Stimulated activated CD4-positive, alpha-beta T cell treated with anti-CD3 and anti-CD28 coated beads, Interleukin-4, amount 100 ng/mL, for 1 hour (primary cell): ENCODE measurements at regions not wholly inside any gene's neighbourhood (a gene's known extent, or its start where the extent isn't known, plus 50 kb on each side); places are given as distances from the start of the nearest gene placed in this dataset.
"Not testable (repeated sequence)": the region's sequence is repeated elsewhere in the genome, so short reads cannot be mapped to it uniquely, and the experiment has no call there.

Experiments
- DNase-seq: peaks from one replicate; pipeline ENCODE4 v3.0.0-alpha.2; 2020

DNA sequence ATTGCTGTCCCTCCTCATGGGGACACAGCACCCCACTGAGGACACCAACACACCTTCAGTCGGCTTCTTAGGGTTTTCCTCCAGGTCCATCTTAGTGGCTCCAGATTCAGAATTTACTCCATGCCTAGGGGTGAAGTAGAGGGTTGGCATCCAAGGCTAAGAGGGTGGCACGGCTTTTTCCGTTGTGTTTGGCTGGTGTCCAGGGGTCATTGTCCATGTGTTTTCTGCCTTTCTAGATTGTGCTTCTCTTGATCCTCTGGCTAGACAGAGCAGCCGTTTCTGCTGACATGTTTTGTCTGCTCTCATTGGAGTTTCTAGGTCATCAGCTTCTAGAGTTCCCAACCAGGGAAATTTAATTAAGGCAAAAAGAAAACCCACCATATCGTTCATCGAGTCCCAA lies 291.6 kb upstream of the CELF2 start:
- no peak for DNase-seq

DNA sequence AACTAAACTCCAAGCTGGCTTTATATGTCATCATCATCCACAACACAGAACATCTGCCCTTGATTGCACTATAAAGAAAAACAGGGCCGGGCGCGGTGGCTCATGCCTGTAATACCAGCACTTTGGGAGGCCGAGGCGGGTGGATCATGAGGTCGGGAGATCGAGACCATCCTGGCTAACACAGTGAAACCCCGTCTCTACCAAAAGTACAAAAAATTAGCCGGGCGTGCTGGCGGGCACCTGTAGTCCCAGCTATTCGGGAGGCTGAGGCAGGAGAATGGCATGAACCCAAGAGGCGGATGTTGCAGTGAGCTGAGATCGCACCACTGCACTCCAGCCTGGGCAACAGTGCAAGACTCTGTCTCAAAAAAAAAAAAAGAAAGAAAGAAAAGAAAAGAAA lies 290.3 kb upstream of the CELF2 start:
- DNase-seq: not testable (repeated sequence)

DNA sequence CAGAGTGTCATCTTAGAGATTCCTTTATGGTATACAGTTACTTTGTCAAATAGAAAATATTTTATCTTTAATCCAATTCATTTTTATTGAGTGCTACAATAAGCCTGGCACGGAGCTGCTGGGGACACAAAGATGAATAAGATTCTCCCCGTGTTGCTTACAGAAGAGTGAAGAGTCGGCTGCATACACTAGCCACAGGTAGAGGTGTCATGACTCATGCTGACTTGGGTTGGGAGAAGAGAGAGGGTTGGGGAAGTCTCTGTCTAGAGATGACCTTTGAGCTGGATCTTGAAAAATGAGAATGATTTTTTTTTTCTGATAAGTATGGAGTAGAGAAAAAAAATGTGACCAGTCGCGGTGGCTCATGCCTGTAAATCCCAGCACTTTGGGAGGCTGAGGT lies 289.9 kb upstream of the CELF2 start:
- DNase-seq: no peak

DNA sequence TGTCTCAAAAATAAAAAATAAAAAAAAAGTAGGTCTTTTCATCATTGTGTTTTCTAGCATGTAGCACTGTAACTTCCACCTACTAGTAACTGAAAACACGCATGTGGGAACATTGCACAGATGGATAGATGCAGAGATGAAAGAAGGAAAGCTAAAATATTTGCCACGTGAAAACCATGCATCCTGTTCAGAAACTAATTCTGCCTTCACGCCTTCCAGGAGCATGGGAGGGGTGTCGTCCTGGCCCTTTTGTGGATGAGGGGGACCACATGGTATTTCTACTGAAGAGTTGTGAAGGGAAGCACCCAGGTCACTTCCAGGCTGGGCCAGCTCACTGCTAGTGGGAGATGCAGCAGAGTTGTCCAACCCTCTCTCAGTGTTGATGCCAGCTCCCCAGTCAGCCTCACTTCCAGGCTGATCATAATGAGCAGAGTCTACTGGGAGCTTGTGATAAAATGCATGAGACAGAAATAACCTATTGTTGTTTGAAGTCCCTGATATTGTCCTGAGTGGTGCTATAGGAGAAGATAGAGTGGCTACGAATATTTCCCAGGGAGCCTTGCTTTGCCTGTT lies 287.1 kb upstream of the CELF2 start:
- DNase-seq: no peak

DNA sequence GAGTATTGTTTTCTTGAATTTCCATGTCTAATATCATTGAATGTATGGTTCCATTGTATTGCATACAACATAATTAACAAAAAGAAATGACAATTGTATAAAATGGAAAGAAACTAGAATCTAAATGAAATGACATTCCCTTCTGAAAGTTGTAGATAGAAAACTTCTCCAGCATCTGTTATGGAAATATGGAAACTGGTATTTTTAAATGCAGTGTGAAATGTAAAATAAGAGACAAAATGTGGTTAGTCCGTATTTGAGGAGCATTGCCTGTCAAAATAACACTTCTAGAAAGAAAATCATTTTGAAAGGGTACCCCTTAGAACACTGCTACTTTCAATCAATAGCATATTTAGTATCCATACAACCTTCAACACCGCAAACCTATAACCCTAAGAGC lies 286.3 kb upstream of the CELF2 start:
- DNase-seq: no peak

DNA sequence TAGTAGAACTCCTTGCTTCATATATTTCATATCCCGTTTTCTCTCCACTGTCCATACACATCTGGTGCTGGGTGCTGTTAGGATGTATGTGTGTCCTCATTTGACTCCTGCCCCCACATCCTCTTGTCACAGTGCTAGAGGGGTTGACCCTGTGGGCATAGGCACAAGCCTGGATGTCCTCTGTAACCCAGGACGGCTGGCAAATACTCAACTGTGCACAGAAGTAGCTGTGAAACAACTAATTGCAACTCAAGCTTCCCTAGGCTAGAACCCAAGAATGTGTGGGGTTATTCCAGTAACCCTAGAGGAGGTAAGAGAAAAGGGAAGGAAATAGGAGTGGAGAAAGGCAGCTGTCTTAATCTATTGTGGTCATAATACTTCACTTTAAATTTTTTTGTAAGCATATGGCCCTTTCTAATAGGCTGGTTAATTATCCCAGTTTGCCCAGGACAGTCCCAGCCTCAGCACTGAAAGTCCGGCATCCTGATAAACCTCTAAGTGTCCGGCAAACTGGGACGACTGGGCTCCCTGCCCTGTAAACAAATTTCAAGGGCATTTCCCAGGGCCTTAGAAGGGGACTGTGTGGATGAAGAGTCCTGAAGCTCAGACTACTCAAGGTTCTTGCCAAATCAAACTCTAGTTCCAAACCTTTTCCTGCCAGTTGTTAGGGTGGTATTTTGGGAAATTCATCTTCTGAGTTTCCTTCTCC lies 283.2 kb upstream of the CELF2 start:
- no peak for DNase-seq

DNA sequence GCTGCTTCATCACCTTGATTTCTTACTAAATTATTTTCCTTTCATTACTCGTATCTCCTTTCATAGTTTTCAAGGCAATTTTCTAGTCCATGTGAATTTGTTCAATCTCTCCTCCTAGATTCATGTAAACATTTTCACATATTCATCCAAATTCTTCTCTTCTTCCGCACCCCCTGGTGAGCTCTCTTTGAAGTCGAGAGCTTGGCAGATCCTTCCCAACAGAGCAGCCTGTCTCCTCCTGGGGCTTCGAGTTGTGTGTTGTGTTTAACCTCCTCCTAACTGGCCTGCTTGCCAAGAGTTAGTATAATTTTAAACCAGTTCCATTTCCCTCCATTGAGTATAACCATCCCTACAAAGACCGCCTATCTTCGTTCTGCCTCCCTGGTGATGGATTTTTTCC lies 272.4 kb upstream of the CELF2 start:
- no peak for DNase-seq

DNA sequence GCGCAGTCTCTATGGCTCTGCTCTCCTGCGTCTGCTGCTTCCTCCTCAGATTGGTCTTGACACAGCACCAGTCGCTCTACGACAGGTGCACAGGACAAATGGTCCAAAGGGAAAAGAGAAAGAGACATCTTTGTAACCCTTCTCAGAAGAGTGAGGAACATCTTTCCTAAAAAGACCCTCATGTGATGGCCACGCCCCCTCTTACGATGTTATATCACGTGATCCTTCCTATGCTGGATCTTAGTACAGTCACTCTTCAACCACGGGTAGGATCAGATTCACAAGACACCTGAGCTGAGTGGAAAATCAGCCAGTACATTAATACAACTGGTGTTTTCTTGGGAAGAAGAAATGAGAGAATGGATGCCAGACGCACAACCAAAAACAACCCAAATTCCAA lies 262.2 kb upstream of the CELF2 start:
- no peak for DNase-seq

DNA sequence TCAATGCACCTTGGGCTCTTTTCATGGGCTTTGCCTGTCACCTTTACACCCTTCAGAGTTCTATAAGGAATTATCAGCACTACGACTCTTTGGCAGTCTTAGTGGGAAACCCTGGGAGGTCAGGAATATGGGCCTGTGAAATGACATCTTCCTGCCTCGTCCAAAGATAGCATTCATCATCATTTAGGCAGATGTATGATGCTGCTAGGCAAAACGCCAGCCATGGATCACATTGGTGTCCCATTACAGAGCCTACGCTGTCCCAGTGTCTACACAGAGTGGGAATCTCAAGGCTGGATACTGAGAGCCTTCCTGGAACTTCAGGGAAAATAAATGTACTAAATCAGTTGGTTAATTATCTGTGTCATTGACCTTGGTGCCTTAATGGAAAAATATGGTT lies 259.4 kb upstream of the CELF2 start:
- DNase-seq: no peak

DNA sequence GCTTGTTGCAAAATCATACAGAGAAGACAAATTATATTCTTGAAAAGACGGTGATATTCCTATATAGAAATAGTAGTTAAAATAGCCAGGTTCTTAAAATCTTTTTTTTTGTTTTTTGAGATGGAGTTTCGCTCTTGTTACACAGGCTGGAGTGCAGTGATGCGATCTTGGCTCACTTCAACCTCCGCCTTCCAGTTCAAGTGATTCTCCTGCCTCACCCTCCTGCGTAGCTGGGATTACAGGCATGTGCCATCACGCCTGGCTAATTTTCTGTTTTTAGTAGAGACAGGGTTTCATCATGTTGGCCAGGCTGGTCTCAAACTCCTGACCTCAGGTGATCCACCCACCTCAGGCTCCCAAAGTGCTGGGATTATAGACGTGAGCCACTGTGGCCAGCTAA lies 257.9 kb upstream of the CELF2 start:
- DNase-seq: not testable (repeated sequence)

DNA sequence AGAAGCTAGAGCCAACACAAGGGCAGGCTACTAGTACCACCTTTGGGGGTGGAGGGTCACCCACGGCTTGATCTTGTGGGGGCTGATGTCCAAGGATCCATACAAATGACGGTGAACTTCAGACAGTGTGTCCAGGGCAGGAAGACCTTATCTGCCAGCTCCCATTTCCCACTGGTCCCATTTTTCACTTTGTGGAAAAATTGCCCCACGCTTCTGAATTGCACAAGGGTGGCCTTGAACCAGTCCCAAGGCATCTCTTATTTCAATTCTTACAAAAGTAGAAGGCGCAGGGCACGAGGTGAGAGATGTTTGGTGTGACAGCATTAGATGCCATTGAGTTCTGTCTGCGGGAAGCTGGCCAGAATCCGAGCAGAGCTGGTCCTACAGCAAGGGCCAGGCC lies 252.7 kb upstream of the CELF2 start:
- DNase-seq: no peak

DNA sequence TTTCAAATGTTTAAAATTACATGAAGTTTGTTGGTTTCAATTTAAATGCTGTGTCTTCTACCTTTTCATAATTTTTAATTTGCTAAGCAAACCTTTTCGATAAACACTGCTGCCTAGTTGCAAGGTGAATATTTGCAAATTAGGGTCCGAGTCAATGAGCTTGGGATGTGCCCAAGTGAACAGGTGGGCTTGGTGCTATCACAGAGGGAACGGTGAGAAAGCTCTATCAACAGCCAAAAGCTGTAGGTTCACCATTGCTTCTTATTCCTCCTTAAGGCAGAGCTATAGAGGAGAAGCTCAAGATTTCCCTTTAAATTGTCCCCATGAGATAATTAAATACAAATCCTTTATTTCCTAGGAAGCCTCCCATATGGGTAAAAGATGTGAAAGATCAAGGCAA lies 245.3 kb upstream of the CELF2 start:
- DNase-seq: no peak

DNA sequence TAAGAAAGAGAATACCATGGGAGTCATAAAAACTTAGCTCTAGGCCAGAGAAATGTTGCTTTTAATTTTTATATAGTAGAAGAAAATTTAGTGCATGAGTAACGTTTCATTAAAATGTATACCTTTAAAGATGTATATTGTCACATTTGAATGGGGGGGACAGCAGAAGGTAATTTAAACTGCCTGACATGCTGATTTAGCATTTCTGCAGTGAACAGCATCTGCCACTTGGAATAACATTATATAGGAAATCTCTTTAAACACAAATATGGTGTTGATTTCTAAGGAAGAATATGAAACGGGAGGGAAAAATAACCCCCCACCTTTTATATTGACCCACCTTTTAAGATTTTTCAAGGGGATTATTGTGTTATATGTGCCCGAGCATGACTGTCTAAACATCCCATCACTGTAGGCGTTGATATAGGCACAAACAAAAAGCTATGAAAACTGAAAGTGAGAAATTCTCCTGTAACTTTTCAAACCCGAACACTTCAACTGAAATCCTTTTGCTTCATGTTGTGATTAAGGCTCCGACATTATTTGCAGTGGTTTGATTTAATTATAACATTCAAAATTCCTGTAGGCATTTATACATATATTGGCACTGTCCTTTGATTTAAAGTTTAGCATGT lies 244.7 kb upstream of the CELF2 start:
- DNase-seq: no peak

DNA sequence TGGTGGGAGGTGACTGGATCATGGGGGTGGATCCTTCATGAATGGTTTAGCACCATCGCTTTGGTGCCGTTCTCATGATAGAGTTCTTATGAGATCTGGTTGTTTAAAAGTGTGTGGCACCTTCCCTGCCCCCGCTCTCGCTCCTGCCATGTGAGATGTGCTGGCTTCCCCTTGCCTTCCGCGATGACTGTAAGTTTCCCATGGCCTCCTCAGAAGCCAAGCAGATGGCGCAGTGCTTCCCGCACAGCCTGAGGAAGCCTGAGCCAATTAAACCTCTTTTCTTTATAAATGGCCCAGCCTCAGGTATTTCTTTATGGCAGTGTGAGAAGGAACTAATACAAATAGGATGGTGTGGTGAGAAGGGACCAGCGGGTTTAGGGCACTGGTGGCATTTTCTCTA lies 243.3 kb upstream of the CELF2 start:
- no peak for DNase-seq

DNA sequence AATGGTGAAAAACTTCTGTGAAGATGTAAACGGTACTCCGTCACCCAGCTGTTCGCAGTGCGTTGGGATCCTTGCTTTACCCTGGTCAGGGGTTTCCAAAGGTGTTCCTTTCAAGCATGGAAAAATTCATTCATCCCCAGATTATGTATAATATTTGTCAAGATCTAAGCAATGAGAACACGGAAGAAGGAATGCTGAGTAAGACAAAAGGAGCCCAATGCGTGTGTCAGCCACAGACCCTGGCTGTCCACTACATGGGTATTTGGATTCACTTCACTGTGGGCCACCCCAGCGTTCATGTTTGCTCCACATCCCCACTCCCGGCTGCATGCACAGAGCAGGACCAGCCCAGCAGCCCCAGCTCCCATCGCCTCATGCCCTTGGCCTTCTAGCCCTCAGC lies 241.3 kb upstream of the CELF2 start:
- DNase-seq: no peak

DNA sequence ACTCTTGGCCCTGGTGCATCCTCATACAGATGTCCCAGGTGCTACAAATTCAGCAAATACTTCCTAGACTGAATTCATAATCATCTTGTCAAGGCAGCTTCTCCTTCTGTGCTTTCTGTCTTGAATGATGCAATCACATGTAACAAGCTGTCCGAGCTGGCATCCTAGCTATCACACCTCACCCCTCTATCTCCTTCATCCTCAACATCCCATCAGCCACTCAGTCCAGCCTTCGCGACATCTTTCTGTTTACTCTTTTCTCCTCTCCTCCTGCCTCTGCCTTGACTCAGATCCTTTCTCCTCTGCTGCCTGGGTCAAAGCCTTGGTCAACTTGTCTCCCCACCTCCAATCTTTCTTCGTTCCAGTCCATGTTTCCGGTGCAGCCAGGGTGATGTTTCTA lies 240.4 kb upstream of the CELF2 start:
- DNase-seq: no peak

DNA sequence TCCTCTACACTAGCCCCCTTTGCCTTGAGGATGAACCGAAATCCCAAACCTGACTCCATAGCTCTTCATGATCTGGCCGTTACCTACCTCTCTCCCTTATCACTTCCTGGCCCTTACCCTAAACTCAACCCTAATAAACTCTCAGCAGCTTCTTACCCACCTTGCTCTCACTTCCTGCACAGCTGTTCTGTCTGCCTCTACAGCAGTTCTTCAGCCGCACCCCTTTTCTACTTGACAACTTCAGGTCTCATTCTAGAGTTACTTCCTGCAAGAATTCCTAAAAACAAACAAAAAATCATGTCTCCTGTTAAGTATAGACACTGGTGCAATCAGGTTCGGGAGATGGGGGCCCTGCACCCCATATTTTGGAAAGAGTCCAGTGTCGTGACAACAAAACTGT lies 239.9 kb upstream of the CELF2 start:
- no peak for DNase-seq

DNA sequence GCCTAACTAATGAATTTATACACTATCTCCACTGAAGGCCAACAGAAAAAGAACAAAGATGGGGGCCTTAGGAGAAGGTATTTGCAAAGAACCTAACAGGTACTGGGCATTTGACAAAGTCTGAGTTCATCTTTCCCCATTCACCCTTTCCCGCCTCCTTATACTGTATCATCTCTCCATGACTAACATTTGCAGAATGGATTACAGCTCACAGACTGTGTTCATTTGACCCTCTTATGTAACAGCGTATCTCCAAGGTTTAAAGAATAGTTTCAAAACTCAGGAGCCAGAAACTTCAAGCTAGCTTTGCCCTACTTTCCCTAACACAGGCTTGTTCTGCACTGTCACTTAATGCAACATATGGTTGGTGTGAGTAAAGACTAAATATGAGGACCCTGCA lies 238.7 kb upstream of the CELF2 start:
- DNase-seq: no peak

DNA sequence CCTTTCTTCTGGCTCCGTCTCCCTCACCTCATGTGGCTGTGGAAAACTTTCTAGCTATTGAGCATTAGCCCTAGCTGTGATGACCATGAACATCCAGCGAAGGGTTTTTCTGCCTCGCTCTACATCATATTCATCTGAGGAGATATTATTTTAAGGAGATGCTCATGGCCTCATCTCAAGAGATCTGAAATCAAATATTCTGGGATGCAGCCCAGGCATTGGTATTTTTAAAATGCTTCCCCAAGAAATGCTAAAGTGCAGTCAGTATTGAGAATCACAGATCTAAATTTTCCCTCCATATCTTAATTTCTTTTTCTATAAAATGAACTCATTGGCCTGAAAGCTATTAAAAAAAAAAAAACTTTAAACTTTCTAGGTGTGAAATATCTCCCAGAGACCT lies 238.2 kb upstream of the CELF2 start:
- DNase-seq: no peak

DNA sequence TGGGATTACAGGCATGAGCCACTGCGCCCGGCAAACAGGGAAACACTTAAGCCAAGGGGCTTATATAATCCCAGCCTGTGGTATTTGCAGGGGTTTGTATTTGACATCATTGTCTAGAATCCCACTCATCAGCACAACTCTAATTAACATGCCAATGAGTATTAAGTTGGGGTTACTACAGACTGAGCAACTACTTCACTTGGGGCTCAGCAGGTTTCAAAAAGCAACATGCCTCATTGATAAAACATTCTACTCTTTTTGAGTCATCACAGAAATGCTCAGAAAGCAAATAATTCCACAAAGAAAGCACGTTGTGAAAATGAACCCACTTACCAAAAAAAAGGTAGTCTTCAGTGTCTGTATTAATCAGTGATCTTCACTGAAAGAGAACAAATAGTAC lies 236.9 kb upstream of the CELF2 start:
- DNase-seq: no peak

DNA sequence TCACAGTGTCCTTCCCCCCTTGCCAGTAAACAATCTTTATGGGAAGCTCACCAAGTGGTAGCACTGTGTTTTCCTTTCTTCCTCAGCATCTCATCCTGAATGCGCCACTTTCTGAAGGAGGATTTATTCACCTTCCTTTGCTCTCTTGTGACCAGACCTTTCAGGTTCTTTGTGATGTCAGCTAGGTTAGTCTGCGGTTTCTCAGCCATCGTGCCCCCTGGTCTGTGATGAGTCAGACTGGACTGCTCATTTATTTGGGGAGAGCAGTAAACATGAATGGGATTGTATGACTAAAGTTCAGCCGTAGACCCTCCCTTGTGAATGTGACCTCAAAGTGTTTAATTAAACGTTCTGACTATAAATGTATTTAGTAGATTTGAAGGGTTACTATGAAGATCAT lies 235.1 kb upstream of the CELF2 start:
- DNase-seq: no peak

DNA sequence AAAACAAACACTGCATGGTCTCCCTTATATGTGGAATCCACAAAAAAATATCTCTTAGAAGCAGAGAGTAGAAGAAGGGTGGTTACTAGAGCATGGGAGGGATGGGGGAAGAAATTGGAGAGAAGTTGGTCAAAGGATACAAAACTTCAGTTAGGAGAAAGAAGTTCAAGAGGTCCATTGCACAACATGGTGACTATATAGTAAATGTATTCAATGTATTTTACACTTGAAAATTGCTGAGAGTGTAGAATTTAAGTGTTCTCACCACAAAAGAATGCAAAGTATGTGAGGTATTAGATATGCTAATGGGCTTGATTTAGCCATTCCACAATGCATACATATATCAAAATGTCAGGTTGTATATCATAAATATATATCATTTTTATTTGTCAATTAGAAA lies 232.0 kb upstream of the CELF2 start:
- DNase-seq: no peak

DNA sequence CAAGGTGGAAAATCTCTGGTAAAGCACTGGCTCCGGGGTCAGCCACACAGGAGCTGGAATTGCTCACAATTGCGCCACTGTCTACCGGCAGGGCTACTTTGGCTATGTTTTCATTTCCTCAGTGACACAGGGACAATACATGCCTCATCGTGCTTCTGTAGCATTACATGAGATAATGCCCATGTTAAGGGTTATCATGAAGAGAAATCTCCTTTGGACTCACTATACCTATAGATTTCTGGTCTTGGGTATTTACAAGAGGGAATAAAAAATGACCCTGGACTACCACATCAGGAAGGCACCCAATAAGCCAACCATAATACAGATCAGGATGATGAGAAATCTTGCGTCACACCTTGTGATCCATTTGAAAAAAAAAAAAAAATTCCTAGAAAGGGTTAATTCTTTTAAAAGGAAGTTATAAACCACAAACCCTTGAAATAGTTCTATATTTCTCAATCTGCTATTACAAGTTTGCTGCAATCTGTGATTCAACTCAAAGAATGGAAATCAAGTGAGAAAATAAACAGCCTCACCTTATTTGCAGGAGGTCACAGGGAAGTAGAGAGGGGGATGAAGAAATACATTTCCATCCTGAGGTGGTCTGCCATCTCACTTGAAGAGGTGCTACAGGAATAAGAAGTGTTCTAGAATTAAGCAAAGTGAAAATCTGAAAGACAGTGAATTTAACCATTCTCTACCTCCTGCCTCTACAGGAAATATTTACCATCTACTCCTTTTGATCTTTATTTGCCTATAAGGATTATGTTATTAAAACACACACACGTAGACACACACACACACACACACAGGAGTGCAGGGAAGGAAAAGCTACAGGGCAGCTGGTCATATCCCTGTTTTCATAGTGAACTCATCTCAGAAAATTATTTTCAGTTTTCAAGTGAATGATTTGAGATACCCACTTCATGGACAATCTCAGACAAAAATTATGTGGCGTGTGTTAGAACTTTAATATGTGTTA lies 231.3 kb upstream of the CELF2 start:
- DNase-seq: no peak

DNA sequence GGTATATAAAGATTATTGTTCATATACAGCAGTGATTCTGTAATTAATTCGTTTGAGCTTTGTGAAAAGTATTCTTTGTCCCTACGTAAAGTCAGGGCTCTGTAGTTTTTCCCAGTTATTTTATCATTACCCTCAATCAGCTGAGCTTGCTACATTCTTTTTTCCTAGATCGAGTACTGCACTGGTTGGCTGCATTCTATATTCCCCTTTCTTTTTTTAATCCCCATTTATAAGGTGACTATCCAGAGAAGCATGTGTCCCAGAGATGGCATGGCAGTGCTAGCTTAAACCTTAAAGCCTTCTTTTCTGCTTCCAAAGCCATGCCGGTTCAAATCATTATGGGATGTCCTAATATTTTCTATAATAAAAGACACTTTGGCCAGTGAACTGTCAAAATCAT lies 230.1 kb upstream of the CELF2 start:
- no peak for DNase-seq
